HEK293 (cell line): ENCODE measurements at regions not wholly inside any gene's neighbourhood (a gene's known extent, or its start where the extent isn't known, plus 50 kb on each side); places are given as distances from the start of the nearest gene placed in this dataset.

Experiments used
- CTCF ChIP-seq: fragments of 450-650 bp; formaldehyde crosslinking; IDR thresholded peaks from 2 replicates; pipeline ENCODE4 v1.5.1; 2016; ENCODE audit warnings: missing biosample characterization, missing genetic modification characterization
- ZNF140 ChIP-seq: fragments of 450-650 bp; formaldehyde crosslinking; IDR thresholded peaks from 2 replicates; pipeline ENCODE4 v1.5.1; 2016; ENCODE audit warnings: missing biosample characterization, missing genetic modification characterization

DNA sequence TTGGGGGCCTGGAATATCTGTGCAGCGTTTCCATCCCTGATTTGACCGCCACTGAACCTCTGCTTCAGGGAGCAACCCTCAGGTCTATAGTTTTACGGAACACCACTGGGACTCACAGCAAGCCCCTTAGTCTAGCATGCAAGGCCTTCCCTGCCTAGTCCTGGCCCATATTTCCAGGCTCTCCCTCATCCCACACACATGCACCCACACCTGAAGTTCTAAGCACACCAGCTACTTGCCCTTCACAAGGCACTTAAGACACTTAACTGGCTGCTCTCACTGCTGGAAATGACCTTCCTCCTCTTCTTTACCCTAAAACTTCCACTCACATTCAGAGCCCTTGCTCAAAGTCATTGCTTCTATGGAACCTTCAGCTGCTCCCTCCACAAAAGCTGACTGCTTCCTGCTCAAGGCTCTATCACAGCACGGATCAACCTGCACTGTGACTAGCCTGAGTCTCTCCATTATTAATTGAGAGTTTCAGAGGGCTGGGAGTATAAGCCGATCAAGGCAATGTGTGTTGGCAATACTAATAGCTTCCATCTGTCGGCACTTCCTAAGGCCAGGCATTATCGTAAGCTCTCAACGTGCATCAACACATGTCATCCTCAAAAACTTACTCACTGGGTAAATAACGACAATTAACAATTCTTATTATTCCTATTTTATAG is 84.3 kb downstream of the RRAGC start:
- TF ChIP-seq CTCF (tag by site-specific recombination) = no peak
- no peak; the same call in 1 of the 2 replicates for TF ChIP-seq ZNF140
